OCI-M2 (cell line): ENCODE measurements at regions not wholly inside any gene's neighbourhood (a gene's known extent, or its start where the extent isn't known, plus 50 kb on each side); places are given as distances from the start of the nearest gene placed in this dataset.

ENCODE experiments used
- DNase-seq: peaks from one replicate; lab custom pipeline; 2025; ENCODE audit not compliant: unreplicated experiment; lab: John Stamatoyannopoulos, UW

DNA sequence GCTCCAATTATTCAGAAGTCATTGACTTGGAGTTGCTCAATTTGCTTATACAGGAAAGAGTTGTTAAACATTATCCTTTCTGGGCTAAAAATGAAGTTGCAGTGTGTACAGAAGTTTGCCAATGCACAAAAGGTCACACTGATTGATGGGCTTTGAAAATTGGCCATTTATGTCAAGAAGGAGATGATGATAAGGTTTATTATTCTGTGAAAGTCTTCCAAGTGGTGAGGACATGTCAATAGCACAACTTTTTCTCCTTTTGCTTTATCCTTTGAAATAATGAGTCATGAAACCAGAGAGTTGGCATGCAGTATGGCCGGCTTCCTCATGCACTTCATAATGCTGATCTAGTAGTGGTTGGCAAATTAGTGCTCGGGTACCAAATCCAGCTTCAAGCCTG lies 848.5 kb upstream of the WWC1 start:
- no peak for DNase-seq

DNA sequence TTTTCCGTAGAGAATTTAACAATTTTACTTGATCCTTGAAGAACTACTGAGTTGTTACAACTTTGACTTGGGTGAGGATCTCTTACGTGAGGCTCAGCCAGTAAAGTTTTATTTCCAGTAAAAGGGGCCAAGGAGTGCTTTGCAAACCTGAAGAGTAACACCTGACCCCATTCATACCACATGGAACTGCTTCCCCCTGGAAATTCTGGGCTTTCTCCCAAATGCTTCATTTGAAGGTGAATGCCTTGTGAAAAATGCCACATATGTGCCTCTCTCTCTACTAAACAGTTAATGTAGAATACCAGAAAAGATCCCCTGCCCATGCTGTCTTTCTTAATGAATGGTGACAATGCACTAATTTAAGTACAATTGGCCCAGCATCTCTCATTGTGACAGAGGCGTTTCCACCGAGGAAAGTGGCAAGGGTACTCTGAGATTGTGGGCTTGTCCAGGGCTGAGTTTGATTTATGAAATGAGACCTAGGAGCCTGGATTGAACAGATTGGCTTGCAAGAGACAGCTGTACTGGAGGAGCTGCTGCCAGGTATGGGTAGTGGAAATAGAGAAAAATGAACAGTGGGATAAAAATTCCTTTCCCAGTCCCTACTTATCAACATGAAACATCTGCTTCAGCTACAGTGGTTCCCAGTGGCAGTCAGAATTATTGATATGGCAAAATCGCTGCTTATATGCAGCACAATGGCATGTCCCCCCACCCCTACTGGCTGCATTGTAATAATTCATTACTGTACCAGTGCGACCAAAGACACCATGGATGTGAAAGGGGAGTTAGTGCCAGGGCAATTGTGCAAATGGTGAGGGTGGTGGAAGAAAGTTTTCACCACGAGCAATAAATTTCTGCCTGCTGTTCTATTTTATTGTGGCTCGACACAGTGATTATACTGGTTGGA lies 843.7 kb upstream of the WWC1 start:
- DNase-seq, result no peak

DNA sequence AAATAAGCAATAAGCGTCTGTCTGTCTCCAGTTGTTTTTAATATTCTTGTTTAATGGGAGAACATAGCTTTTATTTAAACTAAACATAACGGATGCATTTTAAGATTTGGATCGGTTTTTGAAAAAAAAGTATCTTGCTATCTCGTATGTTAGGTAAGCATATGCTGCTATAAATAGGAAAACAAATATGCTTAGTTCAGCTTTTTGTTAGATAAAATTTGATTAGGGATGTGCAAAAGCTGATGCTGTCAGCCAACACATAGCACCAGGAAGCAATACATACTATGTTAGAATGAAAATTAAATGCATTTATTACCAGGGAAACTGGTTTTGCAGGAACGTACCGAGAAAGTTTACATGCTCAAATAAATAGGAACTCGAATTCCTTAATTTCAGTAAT lies 843.1 kb upstream of the WWC1 start:
- no peak for DNase-seq

DNA sequence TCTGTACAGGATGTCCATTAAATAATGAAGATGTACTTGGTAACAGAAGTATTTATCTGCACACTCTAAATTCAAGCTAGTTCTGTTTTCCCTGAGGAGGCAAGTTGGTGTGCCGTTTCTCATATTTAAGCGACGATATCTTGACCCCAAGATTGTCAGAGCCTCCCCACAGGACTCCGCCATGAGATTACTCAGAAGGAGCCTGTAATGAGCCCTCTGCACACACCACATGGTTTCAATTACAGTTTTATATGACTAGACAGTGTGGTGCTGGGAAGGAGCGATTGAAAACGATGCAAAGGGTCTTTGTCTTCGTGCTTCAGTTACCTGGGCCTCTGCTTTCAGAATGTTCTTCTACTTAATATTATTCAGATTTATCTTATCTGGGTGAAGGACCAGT lies 840.4 kb upstream of the WWC1 start:
- no peak for DNase-seq

DNA sequence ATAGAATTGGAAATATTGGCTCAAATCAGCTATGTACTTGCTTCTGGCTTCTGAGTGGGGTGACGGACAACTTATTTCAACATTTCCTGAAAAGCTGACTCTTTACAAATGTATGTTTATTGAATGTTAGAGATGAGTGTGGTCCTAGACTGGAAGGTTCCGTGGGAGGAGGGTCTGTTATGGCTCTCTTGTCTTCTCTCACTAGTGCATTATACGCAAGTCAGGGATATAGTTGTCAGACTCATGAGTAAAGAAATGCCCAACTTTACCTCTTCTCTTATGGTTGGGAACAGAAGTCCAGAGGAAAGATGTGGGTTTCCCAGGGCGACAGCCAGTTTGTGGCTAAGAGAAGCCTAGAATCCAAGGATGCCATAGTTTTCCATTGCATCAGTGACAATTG lies 839.3 kb upstream of the WWC1 start:
- no peak for DNase-seq

DNA sequence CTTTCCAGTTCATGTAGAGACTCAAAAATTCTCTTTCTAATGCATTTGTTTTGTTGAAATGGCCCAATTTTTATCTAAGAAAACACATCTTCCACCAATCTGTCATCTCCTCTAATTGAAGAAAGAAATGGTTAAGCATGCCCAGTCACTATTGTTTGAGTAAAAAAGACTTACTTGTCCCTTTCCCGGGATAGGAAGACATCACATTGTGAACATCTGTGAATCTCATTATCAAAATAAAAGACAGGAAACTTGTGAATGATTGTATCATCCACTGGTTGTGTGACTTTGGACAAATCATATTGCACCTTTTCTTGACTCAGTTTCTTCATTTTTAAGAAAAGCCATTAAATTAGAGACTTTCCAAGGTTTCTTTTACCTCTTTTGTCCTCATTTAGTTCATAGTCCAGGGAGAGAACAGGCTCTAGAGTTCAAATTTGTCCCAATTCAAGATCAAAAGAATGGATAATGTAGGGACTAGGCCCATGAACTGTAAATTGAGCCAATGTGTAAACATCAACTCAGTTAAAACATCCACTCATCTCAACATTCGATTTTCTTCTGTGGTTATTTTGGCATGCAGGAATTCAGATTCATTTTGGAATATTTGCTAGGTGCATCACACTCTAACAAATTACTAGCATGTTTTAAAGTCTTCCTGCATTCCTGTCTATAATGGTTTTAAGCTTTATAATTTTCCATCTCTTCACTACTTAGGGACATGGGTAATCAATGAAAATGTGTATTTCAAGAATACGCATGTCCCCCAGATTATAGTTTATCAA lies 838.0 kb upstream of the WWC1 start:
- DNase-seq, result no peak

DNA sequence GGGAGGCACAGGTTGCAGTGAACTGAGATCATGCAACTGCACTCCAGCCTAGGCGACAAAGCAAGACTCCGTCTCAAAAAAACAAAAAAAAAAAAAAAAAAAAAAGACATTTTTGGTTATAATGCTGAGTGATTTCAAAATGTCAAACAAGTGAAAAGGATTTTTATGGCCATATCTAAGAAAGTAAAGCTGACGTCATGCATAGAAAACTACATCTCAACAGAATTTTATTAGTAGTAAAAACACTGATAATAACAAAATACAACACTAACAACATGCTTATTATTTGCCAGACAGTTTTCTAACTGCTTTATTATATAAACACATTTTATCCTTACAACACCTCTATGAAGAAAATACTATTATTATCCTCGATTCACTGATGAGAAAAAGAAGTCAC lies 833.0 kb upstream of the WWC1 start:
- no peak for DNase-seq

DNA sequence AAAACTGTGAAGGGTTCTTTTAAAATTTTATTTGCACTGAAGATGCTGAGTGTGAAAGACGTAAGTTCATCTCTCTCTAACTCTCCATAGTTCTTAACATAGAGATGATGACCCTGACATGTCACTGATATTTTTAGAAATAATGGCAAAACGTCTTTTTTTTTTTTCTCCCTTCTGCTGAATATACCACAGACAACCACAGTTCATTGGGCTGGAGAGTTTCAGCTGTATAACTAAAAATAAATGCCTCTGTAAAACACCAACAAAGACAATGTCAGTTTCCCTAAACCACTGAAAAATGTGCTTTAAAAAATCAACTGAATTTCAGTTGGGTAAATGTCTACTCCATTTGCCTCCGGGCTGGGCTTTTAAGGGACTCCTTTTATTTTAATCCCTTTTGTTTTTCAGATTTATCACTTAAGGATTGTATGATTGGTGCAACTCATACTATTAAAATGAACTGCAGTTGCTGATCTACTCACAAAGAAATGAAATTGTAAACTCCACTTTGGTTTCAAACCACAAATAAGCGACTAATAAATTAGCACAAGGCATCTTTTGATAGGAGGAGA lies 830.9 kb upstream of the WWC1 start:
- no peak for DNase-seq

DNA sequence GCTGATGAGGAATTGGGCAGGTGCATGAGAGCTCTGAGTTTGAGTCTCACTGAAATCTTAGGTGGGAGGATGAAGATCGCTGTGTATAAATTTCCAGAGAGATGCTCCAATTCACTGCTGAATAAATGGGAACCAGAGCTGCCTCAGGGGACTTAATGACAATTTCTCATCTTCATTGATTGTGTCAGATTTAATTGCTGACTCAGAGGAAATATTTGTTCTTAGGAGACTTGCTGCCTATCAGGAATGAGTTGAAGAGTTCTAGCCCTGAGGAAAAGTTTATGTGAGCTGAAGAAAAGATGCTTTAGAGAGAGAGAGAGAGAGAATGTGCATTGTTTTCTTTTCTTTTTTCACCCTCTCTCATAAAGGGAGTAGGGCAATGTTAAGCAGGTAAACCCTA lies 827.5 kb upstream of the WWC1 start:
- no peak for DNase-seq

DNA sequence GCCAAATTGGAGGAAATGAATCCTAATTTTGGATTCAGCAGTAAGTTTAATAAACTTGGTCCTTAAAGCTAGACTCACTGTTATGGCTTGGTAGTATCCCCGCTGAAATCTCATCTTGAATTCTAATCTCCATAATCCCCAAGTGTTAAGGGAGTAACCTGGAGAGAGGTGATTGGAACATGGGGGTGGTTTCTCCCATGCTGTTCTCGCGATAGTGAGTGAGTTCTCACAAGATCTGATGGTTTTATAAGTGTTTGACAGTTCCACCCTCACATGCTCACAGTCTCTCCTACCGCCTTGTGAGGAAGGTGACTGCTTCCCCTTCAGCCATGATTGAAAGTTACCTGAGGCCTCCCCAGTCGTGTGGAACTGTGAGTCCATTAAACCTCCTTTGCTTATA lies 824.5 kb upstream of the WWC1 start:
- no peak for DNase-seq

DNA sequence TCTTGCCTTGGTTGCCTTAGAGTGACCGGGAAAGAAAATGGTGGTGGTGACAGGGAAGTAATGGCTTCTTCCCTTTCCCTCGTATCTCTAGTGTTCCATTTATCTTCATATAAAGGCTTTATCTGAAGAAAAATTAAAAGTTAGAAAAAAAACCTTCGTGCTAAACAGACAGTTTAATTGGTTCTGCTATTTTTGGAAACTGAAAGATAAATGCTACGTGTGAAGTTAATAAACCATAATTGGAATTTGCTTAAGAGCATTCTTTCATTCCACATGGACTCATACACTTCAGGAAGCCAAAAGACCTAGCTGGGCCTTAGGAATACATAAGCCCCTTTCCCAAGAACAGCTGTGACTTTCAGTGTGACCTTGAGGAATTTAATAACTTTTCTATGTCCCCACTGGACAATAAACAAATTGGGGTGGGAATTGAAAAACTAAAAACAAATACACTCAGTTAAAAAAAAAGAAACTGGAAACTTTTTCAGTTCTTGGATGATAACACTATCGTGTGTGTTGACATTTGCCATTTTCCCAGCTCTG lies 818.8 kb upstream of the WWC1 start:
- DNase-seq, result no peak

DNA sequence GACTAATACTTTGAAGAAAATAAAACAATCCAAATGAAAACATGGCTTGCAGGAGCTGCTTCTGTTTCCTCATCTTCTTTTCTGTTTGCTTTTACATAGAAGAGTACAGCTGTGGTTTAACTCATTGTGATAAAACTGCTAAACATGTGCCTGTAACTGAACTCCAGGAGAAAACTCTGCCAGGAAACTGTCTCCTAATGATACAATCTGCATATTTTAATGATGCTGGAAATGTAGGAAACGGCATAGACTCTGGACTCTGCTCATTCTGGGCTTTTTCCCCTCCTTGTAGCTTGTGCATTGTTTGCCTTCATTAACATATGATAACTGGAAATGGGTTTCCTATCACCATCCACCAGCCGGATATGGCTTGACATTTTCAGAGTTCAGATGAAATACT lies 813.3 kb upstream of the WWC1 start:
- DNase-seq, result no peak

DNA sequence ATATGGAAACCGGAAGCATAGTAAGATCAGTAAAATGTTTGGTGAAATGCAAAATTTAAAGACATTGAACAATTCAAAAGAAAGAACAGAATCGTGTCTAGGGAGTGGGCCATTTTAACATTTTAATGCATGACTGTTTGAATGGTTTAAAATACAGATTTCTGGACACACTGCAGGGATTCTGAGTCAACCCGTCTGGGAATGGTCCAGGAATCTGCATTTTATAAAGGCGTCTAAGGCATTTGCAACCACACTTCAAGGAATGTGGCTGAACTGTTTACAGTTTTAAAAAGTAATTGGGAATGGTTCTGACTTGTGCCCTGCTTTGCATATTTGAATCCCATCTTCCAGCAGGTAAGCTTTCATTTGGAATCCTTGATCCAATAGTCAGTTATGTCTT lies 811.7 kb upstream of the WWC1 start:
- no peak for DNase-seq

DNA sequence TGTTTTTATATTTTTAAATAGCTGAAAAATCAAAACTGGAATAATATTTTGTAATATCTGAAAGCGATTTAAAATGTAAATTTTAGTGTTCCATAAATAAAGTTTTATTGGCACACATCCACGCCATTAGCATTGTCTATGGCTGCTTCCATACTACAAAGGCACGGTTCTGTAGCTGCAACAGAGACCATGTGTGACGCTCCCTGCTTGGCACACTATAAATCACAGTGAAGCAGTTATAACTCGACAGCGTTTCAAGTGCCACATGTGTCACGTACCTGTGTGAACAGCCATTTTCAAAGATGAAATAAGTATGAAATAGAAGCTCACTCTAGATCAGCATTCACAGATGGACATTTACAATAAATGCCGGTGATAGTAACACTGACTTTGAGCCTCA lies 810.1 kb upstream of the WWC1 start:
- DNase-seq, result no peak

DNA sequence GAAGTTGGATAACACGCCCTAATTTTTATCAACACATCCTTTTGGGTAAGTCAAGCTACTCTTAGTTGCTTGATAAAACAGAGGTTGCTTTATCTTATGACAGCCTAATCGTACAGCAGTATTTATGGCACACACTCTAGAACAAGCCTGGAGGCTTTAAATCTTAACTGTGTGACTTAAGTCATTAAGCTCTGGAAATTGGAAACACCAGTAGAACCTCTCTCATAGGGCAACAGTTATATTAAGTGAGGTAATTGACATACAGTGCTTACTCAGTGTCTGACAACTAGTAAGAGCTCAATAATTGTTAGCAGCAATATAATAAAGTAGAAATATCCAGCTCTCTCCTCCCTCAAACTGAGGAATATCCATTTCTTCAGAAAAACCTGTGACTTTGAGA lies 808.9 kb upstream of the WWC1 start:
- no peak for DNase-seq

DNA sequence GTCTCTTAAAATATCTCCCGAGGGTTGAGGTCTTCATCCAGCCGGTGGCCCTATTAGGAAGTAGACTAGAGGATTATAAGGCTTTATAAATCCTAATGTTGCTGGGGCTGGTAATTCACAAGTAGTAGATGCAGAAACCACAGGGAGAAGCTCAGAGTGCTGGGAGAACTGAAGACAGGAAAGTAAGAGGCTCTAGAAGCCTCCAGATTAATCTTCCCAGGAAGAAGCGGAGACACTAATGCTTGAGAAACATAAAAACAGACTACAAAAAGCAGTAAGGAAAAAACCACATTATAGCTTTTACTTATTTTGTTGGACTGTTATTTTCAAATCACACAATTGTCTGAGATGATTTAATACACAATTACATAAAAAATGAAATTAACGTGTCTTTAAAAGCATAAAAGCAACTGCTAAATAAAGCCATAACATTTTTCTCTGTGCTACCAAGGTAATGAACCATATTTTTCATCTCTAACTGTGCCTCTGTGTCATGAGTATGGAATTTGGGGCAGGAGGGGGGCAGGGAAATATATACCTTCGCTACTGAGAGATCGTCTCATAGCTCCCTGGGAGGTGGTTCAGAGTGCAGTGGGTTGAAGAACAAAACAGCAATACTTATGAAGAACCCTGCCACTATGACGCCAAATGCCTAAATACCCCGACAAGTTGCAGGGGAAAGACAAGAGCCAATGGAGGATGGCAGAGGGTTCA lies 806.2 kb upstream of the WWC1 start:
- DNase-seq, result no peak

DNA sequence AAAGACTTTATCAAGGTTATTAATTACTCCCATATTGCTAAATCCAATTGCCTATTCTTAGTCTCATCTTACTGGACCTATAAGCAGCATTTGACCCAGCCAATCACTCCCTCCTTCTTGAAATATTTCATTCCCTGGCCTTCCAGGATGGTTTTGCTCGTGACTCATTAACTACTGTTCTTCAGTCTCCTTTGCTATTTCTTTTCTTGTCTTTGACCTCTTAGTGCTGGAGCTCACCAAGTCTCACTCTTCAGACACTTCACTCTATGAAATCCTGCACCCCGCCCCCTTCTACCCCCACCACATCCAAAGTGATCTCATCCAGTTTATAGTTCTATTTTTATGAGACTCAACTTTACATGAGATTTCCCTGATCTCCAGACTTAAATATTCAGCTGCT lies 803.1 kb upstream of the WWC1 start:
- no peak for DNase-seq

DNA sequence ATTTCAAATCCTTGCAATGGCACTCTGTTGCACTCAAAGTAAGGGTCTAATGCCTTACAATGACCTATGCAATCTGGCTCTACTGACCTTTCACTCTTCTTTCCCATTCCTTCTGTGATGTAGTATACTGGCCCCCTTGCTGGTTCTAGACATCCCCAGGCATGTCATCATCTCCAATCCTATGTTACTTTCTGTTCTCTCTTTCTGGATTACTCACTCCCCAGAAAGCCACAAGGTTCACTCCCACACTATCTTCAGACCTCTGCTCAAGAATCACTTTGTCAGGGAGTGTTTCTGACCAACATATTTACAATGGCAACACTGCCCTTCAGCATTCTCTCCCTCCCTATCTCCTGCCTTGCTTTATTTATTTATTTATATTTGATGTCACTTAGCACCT lies 802.2 kb upstream of the WWC1 start:
- no peak for DNase-seq

DNA sequence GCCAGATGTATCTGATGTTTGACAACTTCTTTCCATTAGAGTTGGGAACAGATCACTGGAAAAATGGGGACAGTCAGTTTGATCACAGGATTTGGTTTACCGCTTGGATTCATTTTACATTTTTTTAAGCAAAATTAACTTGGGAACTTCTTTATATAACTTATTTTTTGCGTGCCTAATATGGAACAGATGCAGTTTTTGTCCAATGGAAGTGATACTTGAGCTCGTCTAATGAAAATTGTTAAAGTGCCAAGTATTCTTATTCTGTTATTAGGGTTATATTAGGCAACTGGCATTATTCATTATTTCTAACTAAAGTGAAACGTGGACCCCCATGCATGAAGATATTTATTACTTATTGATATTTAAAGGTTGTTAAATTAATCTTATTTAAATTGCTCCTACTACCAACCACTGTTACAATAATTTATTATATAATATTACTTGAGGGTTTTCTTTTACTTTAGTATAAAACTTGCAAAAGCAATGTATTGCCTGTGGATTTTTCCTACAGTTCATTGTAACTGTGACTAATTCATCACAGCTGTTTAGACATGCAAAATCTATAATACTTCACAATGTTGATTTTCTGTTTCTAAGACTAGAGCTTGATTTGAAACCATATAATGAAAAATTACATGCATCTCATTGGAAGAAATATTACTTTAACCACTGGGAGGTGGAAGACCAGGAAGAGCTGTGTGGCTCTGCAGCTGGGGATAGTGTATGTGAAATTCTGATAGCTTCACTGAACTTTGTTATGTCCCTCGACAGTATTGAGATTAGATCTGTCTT lies 787.3 kb upstream of the WWC1 start:
- DNase-seq, result no peak

DNA sequence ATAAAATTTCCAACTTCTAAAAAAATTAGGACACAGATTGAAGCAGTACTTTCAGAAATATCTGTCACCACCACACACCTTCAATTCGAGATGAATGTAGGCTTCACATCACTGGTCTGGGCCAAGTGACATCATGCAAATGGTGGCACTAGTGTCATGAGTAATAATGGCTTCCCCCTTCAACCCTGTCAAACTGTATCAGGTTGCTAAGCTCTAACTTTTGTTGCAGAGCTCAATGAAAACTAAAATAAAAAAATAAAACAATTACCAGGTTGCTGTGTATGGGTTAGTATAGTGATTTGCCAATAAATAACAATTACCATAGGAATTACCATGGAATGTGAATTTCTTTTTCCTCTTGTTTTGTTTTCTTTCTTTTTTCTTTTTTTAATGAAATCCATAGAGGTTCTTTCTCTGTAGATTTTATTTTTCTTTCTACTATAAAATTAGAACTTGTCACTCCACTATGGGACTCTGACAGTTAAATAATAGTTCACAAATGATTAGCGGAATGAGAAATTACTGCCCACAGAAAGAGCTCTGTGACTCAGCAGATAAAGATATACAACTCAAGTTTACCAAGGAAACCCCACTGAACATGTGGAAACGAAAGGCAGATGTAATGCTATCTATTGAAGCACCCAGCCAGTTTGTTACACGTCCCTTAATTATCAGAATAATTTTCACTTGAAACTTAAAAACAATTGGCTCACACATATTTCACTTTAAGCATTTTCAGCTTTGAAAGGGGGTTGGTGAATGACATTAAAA lies 783.8 kb upstream of the WWC1 start:
- no peak for DNase-seq
